Pancreas (tissue), 10 donors: ENCODE measurements at regions not wholly inside any gene's neighbourhood (a gene's known extent, or its start where the extent isn't known, plus 50 kb on each side); places are given as distances from the start of the nearest gene placed in this dataset.

ENCODE experiments used
- ATAC-seq, 4 donors: fragments of 200-7000 bp; cut with Tn5 transposase; one replicate each; pipeline versions ENCODE4 v1.8.0 to v1.9.1; 2020; ENCODE audit warnings: mild to moderate bottlenecking in 4 of 4, moderate library complexity in 4 of 4
- DNase-seq, 6 donors: peaks; one replicate each; pipeline ENCODE4 v3.0.0-alpha.2; 2020
- FAIRE-seq: peaks from 2 replicates; lab custom pipeline; 2012; peaks lifted over from hg19 to GRCh38; lab: Jason Lieb, UNC
- H3K27ac ChIP-seq, 4 donors: fragments of 200-600 bp; sonication (generic); 1 replicate in 3 of 4; 2 replicates in 1 of 4; pipeline versions ENCODE4 v1.5.0 to v1.8.0; 2020
- H3K27me3 ChIP-seq, 4 donors: fragments of 200-600 bp; one replicate each; pipeline ENCODE4 v1.8.0; 2021
- H3K36me3 ChIP-seq, 3 donors: fragments of 200-600 bp; sonication (generic) in 1 of 3; one replicate each; pipeline versions ENCODE4 v1.5.0 to v1.8.0; 2020 to 2021
- H3K4me1 ChIP-seq, 3 donors: fragments of 200-600 bp; one replicate each; pipeline ENCODE4 v1.8.0; 2021
- H3K4me3 ChIP-seq, 4 donors: fragments of 200-600 bp; sonication (generic) in 2 of 4; one replicate each; pipeline versions ENCODE4 v1.5.0 to v1.8.0; 2020 to 2021
- H3K9me3 ChIP-seq, 4 donors: fragments of 200-600 bp; one replicate each; pipeline ENCODE4 v1.8.0; 2021
- WGBS, 2 donors: extraction: QIAGEN DNeasy Blood & Tissue Kit; methylation state at CpG; one replicate each; pipeline ENCODE4 v1.1.7; 2013; 5-methylcytosine and 5-hydroxymethylcytosine counted together
- intact Hi-C, 3 donors: fragments of 100-400 bp; cut with DNase I; formaldehyde crosslinking; loops; one replicate each; pipeline versions ENCODE4 v1.11.1 to v1.14.2; 2022
- TF ChIP-seq, protein P1 (sequence below), 4 donors: fragments of 200-600 bp; sonication (generic) in 3 of 4; IDR thresholded peaks; one replicate each; pipeline versions ENCODE4 v1.5.0 to v1.8.0; 2021; ENCODE audit warnings: antibody characterized with exemption in 4 of 4
- donor health status: healthy with polysubstance abuse.
- donor health status: DM: no; HTN: no; CAD: no; lungs with moderate emphysema.
- donor health status: DM: no; HTN: no; CAD: no.
- donor health status: control.
- donor health status: control.
- donor health status: Bipolar disorder and iron deficiency.
- donor health status: DM: yes; HTN: yes; CAD: no.
- donor health status: DM: no; HTN: no; CAD: no.
- donor health status: DM: no; HTN: no; CAD: no.
- donor health status: DM: yes; HTN: yes; CAD: no.

DNA sequence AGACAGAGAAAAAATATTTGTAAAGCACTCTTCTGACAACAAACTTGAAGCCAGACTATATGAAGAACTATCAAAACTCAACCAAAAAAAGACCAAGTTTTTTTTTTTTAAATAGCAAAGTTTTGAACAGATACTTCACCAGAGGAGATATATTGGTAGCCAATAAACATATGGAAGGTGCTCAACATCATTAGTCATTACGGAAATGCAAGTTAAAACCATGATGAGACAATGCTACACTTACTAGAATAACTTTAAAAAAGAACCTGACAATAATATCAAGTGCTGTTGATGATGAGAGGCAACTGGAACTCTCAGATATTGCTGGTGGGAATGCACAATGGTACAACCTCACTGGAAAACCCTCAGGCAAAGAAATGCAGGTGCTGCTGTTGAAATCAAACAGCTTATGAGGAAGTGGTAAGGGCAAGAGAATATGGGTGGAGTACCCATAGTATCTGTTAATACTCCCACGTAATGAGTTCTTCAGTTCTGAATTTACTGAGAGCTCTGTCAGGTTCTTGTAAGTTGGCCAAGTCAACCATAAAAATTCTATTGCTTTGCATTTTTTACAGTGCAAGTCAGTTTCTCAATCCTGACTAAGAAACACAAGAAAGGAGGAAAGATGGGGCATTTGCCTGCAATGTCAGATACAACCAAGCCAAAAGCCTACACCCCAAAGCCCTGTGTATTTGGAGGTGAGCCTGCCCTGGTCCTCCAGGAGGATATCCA, 87.3 kb upstream of the GNAQ start:
- TF ChIP-seq, protein P1, sequence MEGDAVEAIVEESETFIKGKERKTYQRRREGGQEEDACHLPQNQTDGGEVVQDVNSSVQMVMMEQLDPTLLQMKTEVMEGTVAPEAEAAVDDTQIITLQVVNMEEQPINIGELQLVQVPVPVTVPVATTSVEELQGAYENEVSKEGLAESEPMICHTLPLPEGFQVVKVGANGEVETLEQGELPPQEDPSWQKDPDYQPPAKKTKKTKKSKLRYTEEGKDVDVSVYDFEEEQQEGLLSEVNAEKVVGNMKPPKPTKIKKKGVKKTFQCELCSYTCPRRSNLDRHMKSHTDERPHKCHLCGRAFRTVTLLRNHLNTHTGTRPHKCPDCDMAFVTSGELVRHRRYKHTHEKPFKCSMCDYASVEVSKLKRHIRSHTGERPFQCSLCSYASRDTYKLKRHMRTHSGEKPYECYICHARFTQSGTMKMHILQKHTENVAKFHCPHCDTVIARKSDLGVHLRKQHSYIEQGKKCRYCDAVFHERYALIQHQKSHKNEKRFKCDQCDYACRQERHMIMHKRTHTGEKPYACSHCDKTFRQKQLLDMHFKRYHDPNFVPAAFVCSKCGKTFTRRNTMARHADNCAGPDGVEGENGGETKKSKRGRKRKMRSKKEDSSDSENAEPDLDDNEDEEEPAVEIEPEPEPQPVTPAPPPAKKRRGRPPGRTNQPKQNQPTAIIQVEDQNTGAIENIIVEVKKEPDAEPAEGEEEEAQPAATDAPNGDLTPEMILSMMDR (IDR thresholded peaks at IDR 0.05) = no peak
- FAIRE-seq (no peak), DNase-seq (no peak), ATAC-seq (peak in 1 of 4 donors; percentile 46)
- Histone ChIP-seq H3K4me3 (no peak overlapping the region), H3K27me3 (no peaks in the 10 kb centered on the region), H3K9me3 (no peaks in the 10 kb centered on the region), H3K4me1 (no peaks in the 10 kb centered on the region), H3K36me3 (no peaks in the 10 kb centered on the region), H3K27ac (no peak overlapping the region)
- intact Hi-C loops = no loop called here
- WGBS, 2 donors = 69 to 70% methylated on average over 2 of the region's 2 CpGs

DNA sequence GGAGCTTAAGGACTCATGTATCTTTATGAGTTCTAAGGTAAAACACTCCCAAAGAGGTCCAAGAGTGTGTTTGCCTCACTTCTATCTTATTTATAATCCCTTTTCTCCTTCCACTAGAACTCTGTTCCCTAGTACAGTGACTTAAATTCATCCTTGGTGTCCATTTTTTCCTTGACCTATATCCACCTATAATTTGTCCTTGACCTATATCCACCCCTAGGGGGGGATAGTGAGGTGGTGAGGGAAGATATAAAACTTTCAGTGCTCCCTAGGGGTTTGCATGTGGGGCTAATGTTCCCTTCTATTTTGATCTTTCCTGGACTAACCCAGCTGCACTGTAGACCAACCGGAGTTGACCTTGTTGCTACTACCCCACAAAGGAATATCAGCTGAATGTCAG, 83.5 kb upstream of the GNAQ start:
- intact Hi-C loops = no loop called here
- no peak overlapping the region for H3K27ac ChIP-seq
- no peak for FAIRE-seq

DNA sequence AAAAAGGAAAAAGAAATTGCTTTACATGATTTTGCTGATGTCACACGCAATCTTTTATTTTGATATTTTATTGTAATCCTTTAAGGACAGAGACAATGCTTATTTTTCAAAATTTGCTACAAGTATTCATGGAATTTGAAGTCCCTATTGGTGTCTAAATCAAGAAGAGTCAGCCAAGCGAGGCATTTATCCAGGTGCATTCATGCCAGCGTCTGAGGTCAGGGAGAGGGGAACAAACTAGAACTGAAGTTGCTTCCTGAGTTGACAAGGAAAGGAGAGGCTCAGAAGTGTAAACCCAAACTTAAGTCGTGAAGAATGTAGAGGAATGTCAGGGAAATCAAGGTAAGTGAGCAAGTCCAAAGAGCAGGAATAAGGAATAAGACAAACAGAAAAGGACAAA, 83.0 kb upstream of the GNAQ start:
- ATAC-seq (no peak), FAIRE-seq (no peak), DNase-seq (no peak)
- H3K36me3 ChIP-seq = no peaks in the 10 kb centered on the region
- no peak overlapping the region for H3K4me3 ChIP-seq
- H3K4me1 ChIP-seq = no peaks in the 10 kb centered on the region
- TF ChIP-seq, protein P1 (IDR thresholded peaks at IDR 0.05) = no peak
- intact Hi-C loops = no loop called here
- WGBS, 2 donors = 66 to 69% methylated on average over 4 of the region's 4 CpGs
- no peaks in the 10 kb centered on the region for H3K27me3 ChIP-seq
- H3K27ac ChIP-seq = no peak overlapping the region
- no peaks in the 10 kb centered on the region for H3K9me3 ChIP-seq

More for the DNA sequence above, 83.5 kb upstream of the GNAQ start:
- TF ChIP-seq, protein P1 (IDR thresholded peaks at IDR 0.05) = no peak
- 88 to 100% methylated on average over 1 of the region's 1 CpG for WGBS, 2 donors
- Histone ChIP-seq H3K4me3 (no peak overlapping the region), H3K36me3 (no peaks in the 10 kb centered on the region), H3K4me1 (no peaks in the 10 kb centered on the region), H3K27me3 (no peaks in the 10 kb centered on the region), H3K9me3 (no peaks in the 10 kb centered on the region)
- ATAC-seq (no peak), DNase-seq (no peak)

DNA sequence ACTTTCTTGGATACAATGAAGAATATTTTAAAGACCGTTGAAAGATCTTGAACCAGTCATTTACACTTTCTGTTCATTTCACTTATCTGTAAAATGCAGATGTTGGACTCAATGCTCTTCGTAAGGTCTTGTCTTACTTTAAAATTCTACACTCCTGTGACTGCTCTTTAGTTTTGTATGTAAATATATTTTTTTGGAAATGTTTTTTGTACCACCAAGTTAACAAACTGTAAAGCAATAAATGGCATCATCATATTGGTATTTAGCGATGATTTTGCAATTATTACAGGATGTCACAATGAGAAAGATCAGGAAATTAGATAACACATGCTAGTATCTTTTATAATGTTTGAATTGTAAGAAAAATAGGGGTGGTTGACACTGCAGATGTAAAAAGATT, 80.8 kb upstream of the GNAQ start:
- no peaks in the 10 kb centered on the region for H3K4me1 ChIP-seq
- intact Hi-C loops = no loop called here
- no peaks in the 10 kb centered on the region for H3K27me3 ChIP-seq
- no peaks in the 10 kb centered on the region for H3K9me3 ChIP-seq
- FAIRE-seq (no peak), ATAC-seq (no peak), DNase-seq (no peak)
- TF ChIP-seq, protein P1 (IDR thresholded peaks at IDR 0.05) = no peak
- WGBS, 2 donors = 85 to 89% methylated on average over 3 of the region's 3 CpGs
- no peaks in the 10 kb centered on the region for H3K36me3 ChIP-seq
- no peak overlapping the region for H3K27ac ChIP-seq
- no peak overlapping the region for H3K4me3 ChIP-seq

DNA sequence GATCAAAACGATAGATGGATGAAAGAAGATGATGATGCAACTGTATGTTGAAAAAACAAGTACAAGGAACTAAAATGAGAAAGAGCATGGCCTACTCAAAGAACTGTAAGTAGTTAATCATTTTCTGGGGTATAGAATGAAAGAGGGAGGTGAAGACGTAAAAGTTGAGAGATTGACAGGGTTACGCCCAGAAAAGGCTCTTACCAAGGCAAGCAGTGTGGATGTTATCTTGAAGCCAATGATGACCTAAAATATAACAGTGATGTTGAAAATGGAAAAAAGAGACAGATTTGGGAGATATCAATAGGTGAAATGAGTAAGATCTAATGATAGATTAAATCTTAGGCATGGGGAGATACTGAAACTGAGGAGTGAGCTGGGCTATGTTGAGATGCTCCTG, 80.4 kb upstream of the GNAQ start:
- DNase-seq = no peak
- 88 to 94% methylated on average over 3 of the region's 3 CpGs for WGBS, 2 donors
- TF ChIP-seq, protein P1 (IDR thresholded peaks at IDR 0.05) = no peak
- no peak overlapping the region for H3K27ac ChIP-seq
- no peaks in the 10 kb centered on the region for H3K9me3 ChIP-seq
- no peaks in the 10 kb centered on the region for H3K27me3 ChIP-seq
- H3K4me3 ChIP-seq = no peak overlapping the region
- no peak for FAIRE-seq
- no peaks in the 10 kb centered on the region for H3K4me1 ChIP-seq
- ATAC-seq = no peak
- H3K36me3 ChIP-seq = no peaks in the 10 kb centered on the region
- intact Hi-C loops = no loop called here
